H9 (cell line): ENCODE measurements at regions not wholly inside any gene's neighbourhood (a gene's known extent, or its start where the extent isn't known, plus 50 kb on each side); places are given as distances from the start of the nearest gene placed in this dataset.

Experiments
- DNase-seq: peaks from one replicate; pipeline ENCODE4 v3.0.0-alpha.2; 2017
- H2AFZ ChIP-seq: one replicate; pipeline ENCODE4 v1.6.1; 2013; ENCODE audit warnings: mild to moderate bottlenecking, low read length, control low read depth, moderate library complexity
- H2AK5ac ChIP-seq: 2 replicates; pipeline ENCODE4 v1.6.1; 2013; ENCODE audit warnings: low read length, control low read depth, mixed read lengths; ENCODE audit not compliant: insufficient read length
- H2BK120ac ChIP-seq: one replicate; pipeline ENCODE4 v1.6.1; 2013; ENCODE audit warnings: low read depth, mild to moderate bottlenecking, low read length, control low read depth, inconsistent platforms; ENCODE audit not compliant: poor library complexity, severe bottlenecking
- H2BK12ac ChIP-seq: 2 replicates; pipeline ENCODE4 v1.6.1; 2013; ENCODE audit warnings: low read length, control low read depth, mixed read lengths, low read depth; ENCODE audit not compliant: insufficient read length
- H2BK15ac ChIP-seq: 2 replicates; pipeline ENCODE4 v1.6.1; 2013; ENCODE audit warnings: low read depth, low read length, control low read depth
- H2BK20ac ChIP-seq: one replicate; pipeline ENCODE4 v1.6.1; 2013; ENCODE audit warnings: low read depth, mild to moderate bottlenecking, low read length, control low read depth, inconsistent platforms; ENCODE audit not compliant: poor library complexity, severe bottlenecking
- H2BK5ac ChIP-seq: 2 replicates; pipeline ENCODE4 v1.6.1; 2013; ENCODE audit warnings: low read length, control low read depth, mixed read lengths; ENCODE audit not compliant: insufficient read length
- H3K14ac ChIP-seq: 2 replicates; pipeline ENCODE4 v1.6.1; 2013; ENCODE audit warnings: low read length, control low read depth; ENCODE audit not compliant: insufficient read depth
- H3K18ac ChIP-seq: 2 replicates; pipeline ENCODE4 v1.6.1; 2013; ENCODE audit warnings: low read depth, mild to moderate bottlenecking, mixed read lengths, low read length, control low read depth; ENCODE audit not compliant: insufficient read length
- H3K23ac ChIP-seq: 2 replicates; pipeline ENCODE4 v1.6.1; 2013; ENCODE audit warnings: low read length, control low read depth, mixed read lengths, low read depth; ENCODE audit not compliant: insufficient read length
- H3K23me2 ChIP-seq: 2 replicates; pipeline ENCODE4 v1.6.1; 2013; ENCODE audit warnings: low read depth, mild to moderate bottlenecking, mixed read lengths, low read length, control low read depth; ENCODE audit not compliant: insufficient read length, poor library complexity, severe bottlenecking
- H3K27ac ChIP-seq: 2 replicates; pipeline ENCODE4 v1.5.1; 2013; ENCODE audit warnings: low read length, control low read depth, mixed read lengths, low read depth; ENCODE audit not compliant: insufficient read length
- H3K27me3 ChIP-seq: 2 replicates; pipeline ENCODE4 v1.6.1; 2013; ENCODE audit warnings: low read length, control low read depth, inconsistent platforms; ENCODE audit not compliant: insufficient read depth
- H3K4ac ChIP-seq: 2 replicates; pipeline ENCODE4 v1.6.1; 2013; ENCODE audit warnings: low read depth, mild to moderate bottlenecking, control low read depth, inconsistent platforms, low read length, moderate library complexity
- H3K4me1 ChIP-seq: 2 replicates; pipeline ENCODE4 v1.6.1; 2013; ENCODE audit warnings: low read length, control low read depth, inconsistent platforms; ENCODE audit not compliant: insufficient read depth
- H3K4me2 ChIP-seq: 2 replicates; pipeline ENCODE4 v1.6.1; 2013; ENCODE audit warnings: low read length, control low read depth, mixed read lengths; ENCODE audit not compliant: insufficient read length, insufficient read depth
- H3K56ac ChIP-seq: 2 replicates; pipeline ENCODE4 v1.6.1; 2013; ENCODE audit warnings: low read depth, mild to moderate bottlenecking, mixed read lengths, low read length, control low read depth; ENCODE audit not compliant: insufficient read length
- H3K79me1 ChIP-seq: 2 replicates; pipeline ENCODE4 v1.6.1; 2013; ENCODE audit warnings: low read depth, mild to moderate bottlenecking, moderate library complexity, low read length, control low read depth, inconsistent platforms; ENCODE audit not compliant: insufficient read depth, poor library complexity, severe bottlenecking
- H3K79me2 ChIP-seq: 2 replicates; pipeline ENCODE4 v1.6.1; 2013; ENCODE audit warnings: low read length, control low read depth, inconsistent platforms; ENCODE audit not compliant: insufficient read depth
- H3K9ac ChIP-seq: 2 replicates; pipeline ENCODE4 v1.6.1; 2013; ENCODE audit warnings: low read length, control low read depth, mixed read lengths; ENCODE audit not compliant: insufficient read length; ENCODE audit errors: extremely low read depth
- H3K9me3 ChIP-seq: one replicate; pipeline ENCODE4 v1.6.1; 2013; ENCODE audit warnings: low read depth, low read length, inconsistent platforms; ENCODE audit not compliant: control insufficient read depth
- H3T11ph ChIP-seq: one replicate; pipeline ENCODE4 v1.6.1; 2013; ENCODE audit warnings: mild to moderate bottlenecking, low read length, control low read depth, inconsistent platforms
- H4K20me1 ChIP-seq: one replicate; pipeline ENCODE4 v1.6.1; 2013; ENCODE audit not compliant: control insufficient read depth, insufficient read length, insufficient read depth
- H4K5ac ChIP-seq: 2 replicates; pipeline ENCODE4 v1.6.1; 2013; ENCODE audit warnings: low read depth, mild to moderate bottlenecking, mixed read lengths, low read length, control low read depth; ENCODE audit not compliant: insufficient read length
- H4K8ac ChIP-seq: replicated peaks from 2 replicates; pipeline ENCODE4 v1.6.1; 2013; ENCODE audit warnings: low read length, control low read depth, mixed read lengths, low read depth; ENCODE audit not compliant: insufficient read length
- H4K91ac ChIP-seq: 2 replicates; pipeline ENCODE4 v1.6.1; 2013; ENCODE audit warnings: low read depth, mild to moderate bottlenecking, moderate library complexity, mixed read lengths, low read length, control low read depth; ENCODE audit not compliant: insufficient read length
- H3K27ac Mint-ChIP-seq, 3 experiments: 2 replicates in 2 of 3; 3 replicates in 1 of 3; pipeline ENCODE4 v1.8.0; 2020 to 2021; ENCODE audit warnings: mixed read lengths in 3 of 3, mild to moderate bottlenecking in 1 of 3, moderate library complexity in 1 of 3
- H3K27me3 Mint-ChIP-seq: 2 replicates; pipeline ENCODE4 v1.8.0; 2021; ENCODE audit warnings: low read depth, mild to moderate bottlenecking, moderate library complexity, mixed read lengths
- H3K36me3 Mint-ChIP-seq, 3 experiments: 2 replicates in 2 of 3; 3 replicates in 1 of 3; pipeline ENCODE4 v1.8.0; 2020 to 2021; ENCODE audit warnings: low read depth in 3 of 3, mixed read lengths in 3 of 3; ENCODE audit not compliant: insufficient read depth in 1 of 3
- H3K4me1 Mint-ChIP-seq, 2 experiments: 2 replicates each; pipeline ENCODE4 v1.8.0; 2020; ENCODE audit warnings: mixed read lengths in 2 of 2
- H3K4me3 Mint-ChIP-seq, 2 experiments: 2 replicates in 1 of 2; 3 replicates in 1 of 2; pipeline ENCODE4 v1.8.0; 2020 to 2021; ENCODE audit warnings: mild to moderate bottlenecking in 2 of 2, mixed read lengths in 2 of 2, moderate library complexity in 1 of 2
- H3K9me3 Mint-ChIP-seq, 2 experiments: 2 replicates in 1 of 2; 3 replicates in 1 of 2; pipeline ENCODE4 v1.8.0; 2020; ENCODE audit warnings: mild to moderate bottlenecking in 2 of 2, mixed read lengths in 2 of 2, moderate library complexity in 1 of 2
- WGBS: extraction: QIAGEN DNeasy Blood & Tissue Kit; methylation state at CpG from one replicate; pipeline ENCODE4 v1.1.7; 2013; ENCODE audit warnings: missing lambda C conversion rate, low lambda C conversion rate, mixed read lengths; ENCODE audit not compliant: insufficient read length; ENCODE audit errors: extremely low coverage; 5-methylcytosine and 5-hydroxymethylcytosine counted together
- TF ChIP-seq, protein P1 (sequence below): fragments of 200-600 bp; sonication (generic); conservative IDR thresholded peaks from 3 replicates; pipeline ENCODE4 v1.8.0; 2021; ENCODE audit warnings: antibody characterized with exemption, mild to moderate bottlenecking

DNA sequence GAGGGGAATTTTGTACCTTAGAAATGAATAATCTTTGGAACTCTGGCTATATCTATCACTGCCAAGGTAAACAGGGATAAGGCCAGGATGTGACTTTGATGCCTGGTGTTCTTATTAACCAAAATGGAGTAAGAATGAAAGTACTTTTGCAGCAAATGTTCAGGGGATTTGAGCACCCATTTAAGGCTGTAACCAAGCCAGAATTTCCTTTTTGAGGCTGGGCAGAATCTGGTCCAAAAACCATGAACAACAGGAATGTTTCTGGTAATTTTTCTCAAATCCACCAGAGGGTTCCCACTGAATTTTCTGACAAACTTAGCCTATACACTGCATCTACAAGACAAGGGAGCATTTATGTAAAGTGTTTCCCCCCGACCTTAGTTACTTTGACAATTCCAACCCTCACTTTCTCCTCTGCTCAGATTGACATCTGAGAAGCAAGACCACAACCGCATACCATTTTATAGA, 120.6 kb downstream of the BAMBI start:
- Histone ChIP-seq H2AFZ (no peak overlapping the region), H2BK15ac (no peak overlapping the region), H4K91ac (no peak overlapping the region), H2BK120ac (no peak overlapping the region), H3T11ph (no peak overlapping the region), H3K23me2 (no peaks in the 10 kb centered on the region), H4K20me1 (no peaks in the 10 kb centered on the region), H2BK12ac (no peak overlapping the region), H3K56ac (no peak overlapping the region), H3K9ac (no peak overlapping the region), H3K27ac (no peak overlapping the region), H3K4ac (no peak overlapping the region), H3K27me3 (no peaks in the 10 kb centered on the region), H3K9me3 (no peaks in the 10 kb centered on the region), H4K5ac (no peak overlapping the region), H3K4me1 (peaks cover 2% of the 10 kb centered on the region; the same call in 1 of the 2 replicates), H2BK5ac (no peak overlapping the region), H3K14ac (no peak overlapping the region), H2BK20ac (no peak overlapping the region), H4K8ac (no peak overlapping the region), H3K4me2 (no peak overlapping the region), H3K18ac (no peak overlapping the region), H2AK5ac (no peak overlapping the region), H3K79me1 (no peaks in the 10 kb centered on the region), H3K79me2 (no peaks in the 10 kb centered on the region), H3K23ac (no peak overlapping the region)
- no peaks in the 10 kb centered on the region; the same call in 1 of the 2 replicates for H3K27me3 Mint-ChIP-seq
- no peak for DNase-seq
- TF ChIP-seq, protein P1, sequence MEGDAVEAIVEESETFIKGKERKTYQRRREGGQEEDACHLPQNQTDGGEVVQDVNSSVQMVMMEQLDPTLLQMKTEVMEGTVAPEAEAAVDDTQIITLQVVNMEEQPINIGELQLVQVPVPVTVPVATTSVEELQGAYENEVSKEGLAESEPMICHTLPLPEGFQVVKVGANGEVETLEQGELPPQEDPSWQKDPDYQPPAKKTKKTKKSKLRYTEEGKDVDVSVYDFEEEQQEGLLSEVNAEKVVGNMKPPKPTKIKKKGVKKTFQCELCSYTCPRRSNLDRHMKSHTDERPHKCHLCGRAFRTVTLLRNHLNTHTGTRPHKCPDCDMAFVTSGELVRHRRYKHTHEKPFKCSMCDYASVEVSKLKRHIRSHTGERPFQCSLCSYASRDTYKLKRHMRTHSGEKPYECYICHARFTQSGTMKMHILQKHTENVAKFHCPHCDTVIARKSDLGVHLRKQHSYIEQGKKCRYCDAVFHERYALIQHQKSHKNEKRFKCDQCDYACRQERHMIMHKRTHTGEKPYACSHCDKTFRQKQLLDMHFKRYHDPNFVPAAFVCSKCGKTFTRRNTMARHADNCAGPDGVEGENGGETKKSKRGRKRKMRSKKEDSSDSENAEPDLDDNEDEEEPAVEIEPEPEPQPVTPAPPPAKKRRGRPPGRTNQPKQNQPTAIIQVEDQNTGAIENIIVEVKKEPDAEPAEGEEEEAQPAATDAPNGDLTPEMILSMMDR = no peak
- H3K4me3 Mint-ChIP-seq = no peak overlapping the region
- no peaks in the 10 kb centered on the region; a peak in 1 of 5 replicates for H3K9me3 Mint-ChIP-seq
- peak overlapping the region in 1 of 3 experiments; percentile 36; a peak in 1 of 7 replicates for H3K27ac Mint-ChIP-seq
- no peaks in the 10 kb centered on the region for H3K36me3 Mint-ChIP-seq
- WGBS = no CpG with 5 or more reads among the region's 2 CpGs
- peaks cover 22 to 27% of the 10 kb centered on the region in 2 experiments for H3K4me1 Mint-ChIP-seq
